Small intestine (tissue), 7 donors: ENCODE measurements at regions not wholly inside any gene's neighbourhood (a gene's known extent, or its start where the extent isn't known, plus 50 kb on each side); places are given as distances from the start of the nearest gene placed in this dataset.
"Not testable (repeated sequence)": the region's sequence is repeated elsewhere in the genome, so short reads cannot be mapped to it uniquely, and the experiment has no call there.

ENCODE experiments used
- DNase-seq, 2 donors: peaks; one replicate each; pipeline versions ENCODE4 v3.0.0 to v3.0.0-alpha.2; 2013
- FAIRE-seq: peaks from 2 replicates; lab custom pipeline; 2012; peaks lifted over from hg19 to GRCh38; lab: Jason Lieb, UNC
- H3K27ac ChIP-seq, 3 donors: one replicate each; pipeline ENCODE4 v1.5.1; 2013; ENCODE audit warnings: low read length in 2 of 3, mild to moderate bottlenecking in 2 of 3, control low read depth in 1 of 3, inconsistent platforms in 1 of 3, low read depth in 1 of 3, moderate library complexity in 1 of 3
- H3K27me3 ChIP-seq, 3 donors: one replicate each; pipeline ENCODE4 v1.6.1; 2013; ENCODE audit warnings: low read length in 3 of 3, inconsistent platforms in 1 of 3; ENCODE audit not compliant: control insufficient read depth in 3 of 3, insufficient read depth in 3 of 3
- H3K36me3 ChIP-seq, 3 donors: one replicate each; pipeline ENCODE4 v1.6.1; 2013; ENCODE audit warnings: low read length in 3 of 3, inconsistent platforms in 1 of 3, low read depth in 1 of 3, mild to moderate bottlenecking in 1 of 3, moderate library complexity in 1 of 3; ENCODE audit not compliant: control insufficient read depth in 3 of 3, insufficient read depth in 2 of 3
- H3K4me1 ChIP-seq, 3 donors: one replicate each; pipeline ENCODE4 v1.6.1; 2013; ENCODE audit warnings: low read length in 2 of 3, inconsistent platforms in 1 of 3, low read depth in 1 of 3, mild to moderate bottlenecking in 1 of 3, moderate library complexity in 1 of 3; ENCODE audit not compliant: control insufficient read depth in 3 of 3, insufficient read depth in 2 of 3
- H3K4me3 ChIP-seq, 3 donors: one replicate each; pipeline ENCODE4 v1.5.1; 2013; ENCODE audit warnings: low read length in 3 of 3, control low read depth in 1 of 3, inconsistent platforms in 1 of 3, low read depth in 1 of 3, mild to moderate bottlenecking in 1 of 3, moderate library complexity in 1 of 3
- H3K9me3 ChIP-seq, 2 donors: one replicate each; pipeline ENCODE4 v1.6.1; 2013; ENCODE audit warnings: low read depth in 1 of 2, low read length in 1 of 2; ENCODE audit not compliant: control insufficient read depth in 2 of 2, insufficient read depth in 1 of 2
- WGBS, 3 donors: extraction: QIAGEN DNeasy Blood & Tissue Kit; methylation state at CpG; one replicate each; pipeline ENCODE4 v1.1.7; 2013; 5-methylcytosine and 5-hydroxymethylcytosine counted together
- donor health status: healthy with polysubstance abuse.
- donor health status: control.
- donor health status: control.
- donor health status: Bipolar disorder and iron deficiency.
- donor health status: healthy.

DNA sequence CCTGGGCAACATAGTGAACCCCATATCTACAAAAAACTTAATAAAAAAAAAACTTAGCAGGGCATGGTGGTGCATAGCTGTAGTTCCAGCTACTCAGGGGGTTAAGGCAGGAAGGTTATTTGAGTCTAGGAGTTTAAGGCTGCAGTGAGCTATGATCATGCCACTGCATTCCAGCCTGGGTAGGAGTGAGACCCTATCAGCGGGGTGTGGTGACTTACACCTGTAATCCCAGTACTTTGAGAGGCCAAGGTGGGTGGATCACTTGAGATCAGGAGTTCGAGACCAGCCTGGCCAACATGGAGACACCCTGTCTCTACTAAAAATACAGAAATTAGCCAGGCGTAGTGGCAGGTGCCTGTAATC is 63.0 kb upstream of the TRIM24 start:
- not testable (repeated sequence) for H3K9me3 ChIP-seq, H3K4me1 ChIP-seq, H3K27ac ChIP-seq, H3K4me3 ChIP-seq, FAIRE-seq, H3K27me3 ChIP-seq, H3K36me3 ChIP-seq, DNase-seq
- 71 to 83% (median 74%) methylated on average over 3 of the region's 3 CpGs for WGBS, 3 donors

GRCh38 chr7:138398857-138399256 is 61.2 kb upstream of the TRIM24 start:
- Histone ChIP-seq H3K4me3 (no peak overlapping the region), H3K4me1 (peaks cover 0 to 10% (median 0%) of the 10 kb centered on the region in 3 donors), H3K27ac (no peak overlapping the region), H3K9me3 (no peaks in the 10 kb centered on the region), H3K36me3 (no peaks in the 10 kb centered on the region), H3K27me3 (no peaks in the 10 kb centered on the region)
- FAIRE-seq = no peak
- 56 to 96% (median 86%) methylated on average over 1 of the region's 1 CpG for WGBS, 3 donors
- no peak for DNase-seq

- Histone ChIP-seq H3K27ac (no peak overlapping the region), H3K27me3 (no peaks in the 10 kb centered on the region), H3K4me3 (no peak overlapping the region), H3K36me3 (no peaks in the 10 kb centered on the region), H3K4me1 (peaks cover 0 to 10% (median 0%) of the 10 kb centered on the region in 3 donors), H3K9me3 (no peaks in the 10 kb centered on the region)
- no peak for FAIRE-seq
- no peak for DNase-seq
- WGBS, 3 donors = 73 to 89% (median 86%) methylated on average over 6 of the region's 6 CpGs
Observed at GRCh38 chr7:138400400-138400886, 59.6 kb upstream of the TRIM24 start.

DNA sequence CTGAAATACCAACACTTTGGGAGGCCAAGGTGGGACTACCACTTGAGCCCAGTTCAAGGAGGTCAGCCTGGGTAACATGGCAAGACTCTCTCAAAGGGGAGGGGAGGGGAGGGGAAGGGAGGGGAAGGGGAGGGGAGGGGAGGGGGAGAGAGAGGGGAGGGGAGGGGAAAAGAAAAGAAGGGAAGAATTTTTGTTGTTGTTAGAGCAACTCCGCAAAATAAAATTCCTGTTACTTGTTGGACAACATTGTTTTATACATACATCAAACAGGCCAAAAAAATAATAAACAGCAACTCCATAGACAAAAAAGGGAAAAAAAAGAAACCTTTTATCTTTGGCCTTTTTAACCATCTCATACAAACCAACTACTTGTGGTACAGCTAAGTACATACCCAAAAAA is 57.3 kb upstream of the TRIM24 start:
- Histone ChIP-seq H3K27me3 (no peaks in the 10 kb centered on the region), H3K27ac (no peak overlapping the region), H3K36me3 (no peaks in the 10 kb centered on the region), H3K4me3 (no peak overlapping the region), H3K4me1 (no peaks in the 10 kb centered on the region), H3K9me3 (no peaks in the 10 kb centered on the region)
- no peak for DNase-seq
- WGBS, 3 donors = 100% methylated on average over 1 of the region's 1 CpG
- FAIRE-seq = no peak

DNA sequence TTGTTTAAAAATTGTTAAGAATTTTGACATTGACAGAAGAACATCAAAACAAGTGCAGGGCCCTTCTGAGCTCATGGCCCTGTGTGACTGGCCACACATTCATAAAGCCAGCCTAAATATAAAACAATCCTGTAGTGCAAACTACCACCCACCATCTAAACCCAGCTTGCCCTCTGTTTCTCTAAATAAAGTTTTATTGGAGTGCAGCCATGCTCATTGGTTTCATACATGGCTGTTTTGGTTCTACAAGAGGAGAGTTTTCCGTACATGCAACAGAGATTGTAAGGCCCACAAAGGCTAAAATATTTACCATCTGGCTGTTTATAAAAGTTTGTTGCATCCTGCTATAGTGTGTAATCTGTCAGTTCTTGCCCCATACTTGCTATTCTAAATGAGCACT is 54.6 kb upstream of the TRIM24 start:
- H3K27me3 ChIP-seq = no peaks in the 10 kb centered on the region
- H3K9me3 ChIP-seq = no peaks in the 10 kb centered on the region
- H3K27ac ChIP-seq = no peak overlapping the region
- WGBS, 3 donors = 88 to 97% (median 89%) methylated on average over 1 of the region's 1 CpG
- no peaks in the 10 kb centered on the region for H3K4me1 ChIP-seq
- no peak overlapping the region for H3K4me3 ChIP-seq
- H3K36me3 ChIP-seq = no peaks in the 10 kb centered on the region
- DNase-seq (no peak), FAIRE-seq (no peak)

DNA sequence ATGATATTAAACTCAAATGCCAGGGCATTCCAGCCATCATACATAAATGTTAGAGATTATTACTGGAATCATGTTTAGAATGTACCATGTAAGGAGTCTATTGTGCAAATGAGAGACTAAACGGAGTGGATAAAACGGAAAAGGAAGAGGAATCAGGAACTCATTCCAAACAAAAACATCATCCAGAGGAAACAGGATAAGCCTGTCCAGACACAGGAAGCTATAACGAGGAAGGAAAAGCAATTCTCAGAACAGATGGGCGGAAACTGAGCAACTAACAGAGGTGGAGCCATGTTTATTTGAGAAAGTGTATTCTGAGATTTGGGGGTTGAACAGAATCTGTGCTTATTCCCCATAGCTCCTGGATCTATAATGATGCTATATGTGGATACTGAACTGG is 52.3 kb upstream of the TRIM24 start:
- H3K27ac ChIP-seq = no peak overlapping the region
- H3K4me1 ChIP-seq = no peaks in the 10 kb centered on the region
- H3K27me3 ChIP-seq = no peaks in the 10 kb centered on the region
- DNase-seq = no peak
- WGBS, 3 donors = 51 to 77% (median 62%) methylated on average over 4 of the region's 4 CpGs
- H3K36me3 ChIP-seq = no peaks in the 10 kb centered on the region
- H3K9me3 ChIP-seq = no peaks in the 10 kb centered on the region
- H3K4me3 ChIP-seq = no peak overlapping the region
- no peak for FAIRE-seq
